HEK293 (cell line): ENCODE measurements at regions not wholly inside any gene's neighbourhood (a gene's known extent, or its start where the extent isn't known, plus 50 kb on each side); places are given as distances from the start of the nearest gene placed in this dataset.

Source experiments
- CTCF ChIA-PET: fragments of 350-600 bp; formaldehyde crosslinking; extraction: SDS; loops from one replicate; lab custom pipeline; 2021; ENCODE audit warnings: antibody characterized with exemption; lab: Yijun Ruan, JAX
- POLR2A ChIA-PET: fragments of 300-600 bp; formaldehyde crosslinking; extraction: SDS; loops from one replicate; lab custom pipeline; 2020; ENCODE audit warnings: antibody characterized with exemption, inconsistent platforms; lab: Yijun Ruan, JAX
- H3K27ac ChIP-seq: fragments of 200-500 bp; sonication (Bioruptor generic); 2 replicates; pipeline ENCODE4 v1.5.1; 2014; ENCODE audit warnings: low read depth, low read length, control low read depth, inconsistent platforms; ENCODE audit errors: extremely low read depth
- H3K36me3 ChIP-seq, 2 experiments: fragments of 200-500 bp in 1 of 2; sonication (Bioruptor generic) in 1 of 2; 1 replicate in 1 of 2; 2 replicates in 1 of 2; pipeline ENCODE4 v1.5.1; 2014 to 2017; ENCODE audit warnings: inconsistent platforms in 2 of 2, low read length in 2 of 2; ENCODE audit not compliant: control insufficient read depth in 2 of 2, insufficient read depth in 1 of 2
- H3K4me1 ChIP-seq: fragments of 200-500 bp; sonication (Bioruptor generic); 2 replicates; pipeline ENCODE4 v1.5.1; 2014; ENCODE audit warnings: mild to moderate bottlenecking, low read length, inconsistent platforms; ENCODE audit not compliant: control insufficient read depth, insufficient read depth
- H3K4me3 ChIP-seq: 2 replicates; pipeline ENCODE4 v1.5.1; 2011; ENCODE audit warnings: low read depth, mild to moderate bottlenecking, control low read depth, low read length, moderate library complexity
- H3K9me3 ChIP-seq: fragments of 200-500 bp; sonication (Bioruptor generic); 2 replicates; pipeline ENCODE4 v1.5.1; 2014; ENCODE audit warnings: low read depth, low read length, inconsistent platforms; ENCODE audit not compliant: control insufficient read depth, insufficient read depth
- BCL11A ChIP-seq: fragments of 450-650 bp; formaldehyde crosslinking; IDR thresholded peaks from 2 replicates; pipeline ENCODE4 v1.5.1; 2016; ENCODE audit warnings: low read depth, missing biosample characterization, missing genetic modification characterization
- GLIS1 ChIP-seq: fragments of 450-650 bp; formaldehyde crosslinking; IDR thresholded peaks from 2 replicates; pipeline ENCODE4 v1.5.1; 2016; ENCODE audit warnings: missing biosample characterization, missing genetic modification characterization
- KLF8 ChIP-seq: fragments of 450-650 bp; formaldehyde crosslinking; IDR thresholded peaks from 2 replicates; pipeline ENCODE4 v1.5.1; 2016; ENCODE audit warnings: missing biosample characterization, missing genetic modification characterization
- RBAK ChIP-seq: fragments of 450-650 bp; formaldehyde crosslinking; IDR thresholded peaks from 2 replicates; pipeline ENCODE4 v1.5.1; 2016; ENCODE audit warnings: missing biosample characterization, missing genetic modification characterization
- SETDB1 ChIP-seq: IDR thresholded peaks from one replicate; pipeline ENCODE4 v1.6.1; 2017; ENCODE audit warnings: mild to moderate bottlenecking, low read length, moderate library complexity, mixed read lengths; ENCODE audit not compliant: insufficient read length
- TRIM28 ChIP-seq: IDR thresholded peaks from 2 replicates; pipeline ENCODE4 v1.6.1; 2011; ENCODE audit warnings: low read length, control low read depth, borderline replicate concordance
- TSHZ1 ChIP-seq: fragments of 450-650 bp; formaldehyde crosslinking; IDR thresholded peaks from 2 replicates; pipeline ENCODE4 v1.5.1; 2016; ENCODE audit warnings: missing biosample characterization, missing genetic modification characterization, borderline replicate concordance
- ZBTB44 ChIP-seq: fragments of 450-650 bp; IDR thresholded peaks from 2 replicates; pipeline ENCODE4 v1.5.1; 2018; ENCODE audit warnings: missing biosample characterization, mild to moderate bottlenecking, missing genetic modification characterization
- ZNF404 ChIP-seq: fragments of 450-650 bp; formaldehyde crosslinking; IDR thresholded peaks from 2 replicates; pipeline ENCODE4 v1.5.1; 2017; ENCODE audit warnings: missing biosample characterization, missing genetic modification characterization
- ZNF423 ChIP-seq: fragments of 450-650 bp; formaldehyde crosslinking; IDR thresholded peaks from 2 replicates; pipeline ENCODE4 v1.5.1; 2016; ENCODE audit warnings: missing biosample characterization, missing genetic modification characterization
- ZNF548 ChIP-seq: fragments of 450-650 bp; formaldehyde crosslinking; IDR thresholded peaks from 2 replicates; pipeline ENCODE4 v1.5.1; 2016; ENCODE audit warnings: missing biosample characterization, missing genetic modification characterization
- ZNF585B ChIP-seq: fragments of 450-650 bp; formaldehyde crosslinking; IDR thresholded peaks from 2 replicates; pipeline ENCODE4 v1.5.1; 2016; ENCODE audit warnings: missing biosample characterization, missing genetic modification characterization
- ZNF626 ChIP-seq: fragments of 450-650 bp; sonication (Bioruptor Pico); formaldehyde crosslinking; IDR thresholded peaks from 2 replicates; pipeline ENCODE4 v1.5.1; 2018; ENCODE audit warnings: missing biosample characterization, missing genetic modification characterization, inconsistent platforms
- ZNF664 ChIP-seq: fragments of 450-650 bp; formaldehyde crosslinking; IDR thresholded peaks from 2 replicates; pipeline ENCODE4 v1.5.1; 2016; ENCODE audit warnings: missing biosample characterization, missing genetic modification characterization
- ZNF792 ChIP-seq: fragments of 450-650 bp; formaldehyde crosslinking; IDR thresholded peaks from 2 replicates; pipeline ENCODE4 v1.5.1; 2016; ENCODE audit warnings: missing biosample characterization, missing genetic modification characterization
- ZNF843 ChIP-seq: fragments of 450-650 bp; formaldehyde crosslinking; IDR thresholded peaks from 2 replicates; pipeline ENCODE4 v1.5.1; 2016; ENCODE audit warnings: missing biosample characterization, missing genetic modification characterization

DNA sequence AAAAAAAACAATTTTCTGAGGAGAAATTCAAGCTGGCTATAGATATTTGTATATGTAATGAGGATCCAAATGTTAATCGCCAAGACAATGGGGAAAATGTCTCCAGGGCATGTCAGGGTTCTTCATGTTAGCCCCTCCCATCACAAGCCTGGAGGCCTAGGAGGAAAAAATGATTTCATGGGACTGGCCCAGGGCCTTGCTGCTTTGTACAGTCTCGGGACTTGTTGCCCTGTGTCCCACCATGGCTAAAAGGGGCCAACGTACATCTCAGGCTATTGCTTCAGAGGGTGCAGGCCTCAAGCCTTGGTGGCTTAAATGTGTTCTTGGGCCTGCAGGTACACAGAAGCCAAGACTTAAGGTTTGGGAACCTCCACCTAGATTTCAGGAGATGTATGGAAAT is 62.1 kb upstream of the SLC5A12 start:
- H3K36me3 ChIP-seq: no peaks in the 10 kb centered on the region
- no peak overlapping the region for H3K27ac ChIP-seq
- no peak overlapping the region for H3K4me3 ChIP-seq
- TF ChIP-seq ZNF585B: peak; percentile 82
- peak; percentile 57; the same call in 1 of the 2 replicates for TF ChIP-seq TRIM28
- TF ChIP-seq SETDB1: peak; percentile 62
- no peak for TF ChIP-seq ZNF626 (tag by site-specific recombination)
- H3K9me3 ChIP-seq: no peaks in the 10 kb centered on the region
- ChIA-PET POLR2A (no interaction called here), CTCF (interaction anchor here (0.7 kb wide), 1 partner anchor 773 kb away, joined by 4 read pairs; no protein-coding TSS in a partner anchor)
- H3K4me1 ChIP-seq: no peaks in the 10 kb centered on the region

DNA sequence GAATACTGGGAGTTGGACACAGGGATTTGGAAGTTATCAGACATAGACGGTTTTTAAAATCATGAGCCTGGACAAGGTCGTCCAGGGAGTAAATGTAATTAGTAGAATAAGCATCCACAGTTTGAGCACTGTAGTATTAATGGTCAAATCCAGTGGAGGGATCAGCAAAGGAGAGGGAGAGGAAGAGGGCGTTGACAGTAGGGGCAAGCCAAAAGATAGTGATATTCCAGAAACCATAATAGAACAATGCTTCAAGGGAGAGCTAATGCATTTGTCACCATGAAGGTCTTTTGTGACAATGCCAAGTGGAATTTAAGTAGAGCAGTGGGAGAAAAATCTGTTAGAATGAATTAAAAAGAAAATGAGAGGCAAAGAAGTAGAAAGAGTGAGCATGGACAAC is 68.9 kb upstream of the SLC5A12 start:
- ChIA-PET CTCF (no interaction called here), POLR2A (no interaction called here)

GRCh38 chr11:26792941-26793340 is 71.1 kb upstream of the SLC5A12 start:
- ChIA-PET CTCF (no interaction called here), POLR2A (no interaction called here)
- H3K4me3 ChIP-seq: no peak overlapping the region
- H3K9me3 ChIP-seq: no peaks in the 10 kb centered on the region
- H3K36me3 ChIP-seq: no peaks in the 10 kb centered on the region
- no peak overlapping the region for H3K27ac ChIP-seq
- no peaks in the 10 kb centered on the region for H3K4me1 ChIP-seq
- TF ChIP-seq GLIS1 (tag by site-specific recombination): no peak
- no peak for TF ChIP-seq ZNF423 (tag by site-specific recombination)
- no peak for TF ChIP-seq RBAK (tag by site-specific recombination)
- TF ChIP-seq ZNF585B: no peak
- no peak for TF ChIP-seq TSHZ1 (tag by site-specific recombination)
- TF ChIP-seq SETDB1: no peak
- no peak for TF ChIP-seq KLF8 (tag by site-specific recombination)
- no peak for TF ChIP-seq ZBTB44 (tag by site-specific recombination)
- TF ChIP-seq ZNF792 (tag by site-specific recombination): no peak
- no peak for TF ChIP-seq BCL11A (tag by site-specific recombination)
- TF ChIP-seq ZNF548 (tag by site-specific recombination): no peak
- no peak for TF ChIP-seq ZNF843
- TF ChIP-seq ZNF404 (tag by site-specific recombination): no peak

More for the DNA sequence above, 68.9 kb upstream of the SLC5A12 start:
- H3K4me3 ChIP-seq: no peak overlapping the region
- no peaks in the 10 kb centered on the region for H3K4me1 ChIP-seq
- H3K9me3 ChIP-seq: no peaks in the 10 kb centered on the region
- no peak for TF ChIP-seq ZNF664 (tag by site-specific recombination)
- TF ChIP-seq, all 188 proteins: peak for 0
- Histone ChIP-seq H3K27ac (no peak overlapping the region), H3K36me3 (no peaks in the 10 kb centered on the region)
